HEK293T (cell line): ENCODE measurements at regions not wholly inside any gene's neighbourhood (a gene's known extent, or its start where the extent isn't known, plus 50 kb on each side); places are given as distances from the start of the nearest gene placed in this dataset.

Source experiments
- BHLHE40 ChIP-seq: fragments of 450-650 bp; IDR thresholded peaks from 2 replicates; pipeline ENCODE4 v1.6.1; 2016; ENCODE audit warnings: mild to moderate bottlenecking, moderate library complexity, borderline replicate concordance
- FOXM1 ChIP-seq: fragments of 450-650 bp; IDR thresholded peaks from 2 replicates; pipeline ENCODE4 v1.6.1; 2017; ENCODE audit warnings: mild to moderate bottlenecking, borderline replicate concordance
- HDGF ChIP-seq: fragments of 450-650 bp; IDR thresholded peaks from 2 replicates; pipeline ENCODE4 v1.6.1; 2017; ENCODE audit warnings: antibody characterized with exemption, borderline replicate concordance
- L3MBTL2 ChIP-seq: fragments of 450-650 bp; conservative IDR thresholded peaks from 2 replicates; pipeline ENCODE4 v1.6.1; 2016; ENCODE audit warnings: mild to moderate bottlenecking

GRCh38 chr11:30131535-30131934 is 99.3 kb upstream of the FSHB start:
- TF ChIP-seq BHLHE40 (no peak), L3MBTL2 (no peak), HDGF (no peak), FOXM1 (no peak)
